Activated CD4-positive, alpha-beta T cell treated with anti-CD3 and anti-CD28 coated beads, Interleukin-2, amount 10 ng/mL, durations not matched to agents 7 days and 5 days (primary cell): ENCODE measurements at regions not wholly inside any gene's neighbourhood (a gene's known extent, or its start where the extent isn't known, plus 50 kb on each side); places are given as distances from the start of the nearest gene placed in this dataset.
A peak's percentile ranks its signal among the peaks of the same experiment; 100 is the strongest.

Experiments
- CTCF ChIA-PET: fragments of 350-600 bp; sonication (Branson Sonifier 250); formaldehyde crosslinking; loops from one replicate; lab custom pipeline; 2021; ENCODE audit warnings: antibody characterized with exemption; lab: Charles Lee
- POLR2A ChIA-PET: fragments of 350-600 bp; sonication (Branson Sonifier 250); formaldehyde crosslinking; loops from one replicate; lab custom pipeline; 2021; ENCODE audit warnings: antibody characterized with exemption; lab: Charles Lee
- DNase-seq: peaks from one replicate; pipeline ENCODE4 v3.0.0-alpha.2; 2020
- H3K27ac Mint-ChIP-seq: one replicate; pipeline ENCODE4 v1.8.0; 2021; ENCODE audit warnings: mild to moderate bottlenecking, moderate library complexity, mixed read lengths
- H3K27me3 Mint-ChIP-seq: one replicate; pipeline ENCODE4 v1.8.0; 2021; ENCODE audit warnings: mixed read lengths
- H3K36me3 Mint-ChIP-seq: one replicate; pipeline ENCODE4 v1.8.0; 2021; ENCODE audit warnings: low read depth, mixed read lengths
- H3K4me1 Mint-ChIP-seq: one replicate; pipeline ENCODE4 v1.8.0; 2021; ENCODE audit warnings: mixed read lengths
- H3K4me3 Mint-ChIP-seq: one replicate; pipeline ENCODE4 v1.8.0; 2021; ENCODE audit warnings: mild to moderate bottlenecking, moderate library complexity, mixed read lengths
- H3K9me3 Mint-ChIP-seq: one replicate; pipeline ENCODE4 v1.8.0; 2021; ENCODE audit warnings: mixed read lengths

DNA sequence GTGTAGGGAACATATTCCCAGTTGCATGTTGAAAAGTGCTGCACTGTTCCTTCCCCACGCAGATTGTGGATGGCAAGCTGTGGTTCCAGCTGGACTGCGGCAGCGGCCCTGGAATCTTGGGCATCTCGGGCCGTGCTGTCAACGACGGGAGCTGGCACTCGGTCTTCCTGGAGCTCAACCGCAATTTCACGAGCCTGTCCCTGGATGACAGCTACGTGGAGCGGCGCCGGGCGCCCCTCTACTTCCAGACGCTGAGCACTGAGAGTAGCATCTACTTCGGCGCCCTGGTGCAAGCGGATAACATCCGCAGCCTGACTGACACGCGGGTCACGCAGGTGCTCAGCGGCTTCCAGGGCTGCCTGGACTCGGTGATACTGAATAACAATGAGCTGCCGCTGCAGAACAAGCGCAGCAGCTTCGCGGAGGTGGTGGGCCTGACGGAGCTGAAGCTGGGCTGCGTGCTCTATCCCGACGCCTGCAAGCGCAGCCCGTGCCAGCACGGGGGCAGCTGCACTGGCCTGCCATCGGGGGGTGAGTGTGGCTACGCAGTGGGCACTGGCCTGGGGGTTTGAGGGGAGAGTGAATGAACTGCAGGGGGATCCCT, 102.7 kb upstream of the MTNR1B start:
- no peak overlapping the region for H3K27ac Mint-ChIP-seq
- H3K27me3 Mint-ChIP-seq: no peaks in the 10 kb centered on the region
- no peaks in the 10 kb centered on the region for H3K4me1 Mint-ChIP-seq
- ChIA-PET CTCF (no interaction called here), POLR2A (no interaction called here)
- no peak overlapping the region for H3K4me3 Mint-ChIP-seq
- H3K36me3 Mint-ChIP-seq: no peaks in the 10 kb centered on the region
- H3K9me3 Mint-ChIP-seq: no peaks in the 10 kb centered on the region
- DNase-seq: no peak

DNA sequence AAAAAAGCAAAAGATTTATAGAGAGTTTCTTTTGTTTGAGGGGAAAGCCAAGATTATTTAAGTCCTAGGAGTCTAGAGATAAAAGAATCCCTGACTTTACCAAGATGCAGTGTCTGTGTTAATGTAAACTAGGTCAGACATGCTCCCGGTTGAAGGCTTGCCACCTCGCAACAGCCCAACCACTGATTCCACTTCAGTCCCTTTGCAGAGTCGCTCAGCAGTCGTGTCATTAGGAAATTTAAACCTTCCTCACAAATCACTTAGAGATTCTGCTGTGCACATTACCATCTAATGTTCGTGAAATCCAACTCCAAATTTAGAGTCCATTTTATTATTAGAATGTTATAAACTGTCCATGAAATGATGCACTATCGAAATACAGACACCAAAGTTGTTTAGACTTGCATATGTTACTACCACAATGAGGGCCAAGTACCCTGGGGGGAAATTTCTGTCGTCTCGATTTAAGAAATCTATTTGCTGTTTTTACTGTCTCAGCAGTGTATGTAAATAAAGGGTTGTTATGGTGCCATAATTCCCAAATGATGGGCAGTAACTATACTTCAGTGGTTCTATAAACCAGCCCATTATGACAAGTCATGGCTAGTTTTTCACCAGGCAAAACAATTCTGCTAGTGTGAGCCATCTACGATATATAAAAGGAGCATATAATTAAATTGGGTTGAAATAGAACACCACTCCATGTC, 101.4 kb upstream of the MTNR1B start:
- no peaks in the 10 kb centered on the region for H3K4me1 Mint-ChIP-seq
- no peak overlapping the region for H3K4me3 Mint-ChIP-seq
- no peak for DNase-seq
- H3K9me3 Mint-ChIP-seq: no peaks in the 10 kb centered on the region
- no peaks in the 10 kb centered on the region for H3K36me3 Mint-ChIP-seq
- ChIA-PET CTCF (no interaction called here), POLR2A (no interaction called here)
- H3K27me3 Mint-ChIP-seq: no peaks in the 10 kb centered on the region
- no peak overlapping the region for H3K27ac Mint-ChIP-seq

DNA sequence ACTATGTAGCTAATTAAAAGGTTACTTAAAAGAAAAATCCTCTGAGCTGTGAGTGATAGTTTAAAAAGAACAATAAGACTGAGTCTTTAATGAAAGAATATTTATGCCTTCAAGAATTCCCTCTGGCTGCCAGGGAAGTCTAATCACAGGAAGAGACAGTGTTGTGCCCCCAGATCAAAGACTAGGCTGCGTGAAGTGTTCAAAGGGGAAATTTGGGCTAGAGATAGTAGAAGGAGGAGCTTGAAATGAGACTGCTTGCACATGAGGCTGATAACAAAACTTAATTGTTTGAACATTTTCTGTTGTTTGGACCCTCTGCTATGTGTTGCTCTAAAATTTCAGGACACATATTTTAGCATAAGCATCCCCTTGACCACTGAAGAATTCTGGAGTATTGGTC, 99.7 kb upstream of the MTNR1B start:
- DNase-seq: no peak
- Mint-ChIP-seq H3K4me3 (no peak overlapping the region), H3K27me3 (no peaks in the 10 kb centered on the region), H3K4me1 (no peaks in the 10 kb centered on the region), H3K27ac (no peak overlapping the region), H3K9me3 (no peaks in the 10 kb centered on the region), H3K36me3 (no peaks in the 10 kb centered on the region)
- ChIA-PET POLR2A (no interaction called here), CTCF (no interaction called here)

DNA sequence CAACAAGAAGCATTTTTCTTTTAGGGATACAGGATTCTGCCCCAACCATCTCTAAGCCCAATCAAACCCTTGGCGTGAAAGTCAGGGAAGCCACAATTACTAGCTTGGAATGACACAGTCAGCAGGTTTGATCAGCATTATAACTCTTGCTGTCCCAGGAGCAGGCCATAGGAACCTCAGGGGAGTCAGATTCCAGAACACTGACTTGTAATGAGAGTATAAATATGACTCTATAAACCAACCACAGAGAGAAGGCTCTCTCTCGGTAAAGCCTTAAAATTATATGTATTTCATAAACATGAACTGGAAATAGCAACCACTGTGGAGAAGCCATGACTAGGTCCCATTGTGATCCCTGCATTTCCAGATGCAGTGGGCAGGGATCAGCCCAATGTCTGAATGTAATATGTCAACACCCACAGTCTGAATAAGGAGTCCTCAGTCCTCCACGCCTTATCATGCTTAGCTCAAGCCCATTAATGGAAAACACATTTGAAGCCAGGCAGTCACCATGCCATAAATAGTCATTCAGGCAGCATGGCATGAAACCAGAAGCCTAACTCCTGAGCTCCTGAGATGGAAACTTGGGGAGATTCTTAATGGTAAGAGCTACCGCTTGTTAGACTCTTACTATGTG, 99.1 kb upstream of the MTNR1B start:
- no peaks in the 10 kb centered on the region for H3K4me1 Mint-ChIP-seq
- H3K27me3 Mint-ChIP-seq: no peaks in the 10 kb centered on the region
- no peak for DNase-seq
- ChIA-PET POLR2A (no interaction called here), CTCF (interaction anchor here (0.7 kb wide), 1 partner anchor 13 kb away, joined by 3 read pairs; no protein-coding TSS in a partner anchor)
- H3K36me3 Mint-ChIP-seq: no peaks in the 10 kb centered on the region
- no peak overlapping the region for H3K4me3 Mint-ChIP-seq
- H3K9me3 Mint-ChIP-seq: no peaks in the 10 kb centered on the region
- H3K27ac Mint-ChIP-seq: no peak overlapping the region

DNA sequence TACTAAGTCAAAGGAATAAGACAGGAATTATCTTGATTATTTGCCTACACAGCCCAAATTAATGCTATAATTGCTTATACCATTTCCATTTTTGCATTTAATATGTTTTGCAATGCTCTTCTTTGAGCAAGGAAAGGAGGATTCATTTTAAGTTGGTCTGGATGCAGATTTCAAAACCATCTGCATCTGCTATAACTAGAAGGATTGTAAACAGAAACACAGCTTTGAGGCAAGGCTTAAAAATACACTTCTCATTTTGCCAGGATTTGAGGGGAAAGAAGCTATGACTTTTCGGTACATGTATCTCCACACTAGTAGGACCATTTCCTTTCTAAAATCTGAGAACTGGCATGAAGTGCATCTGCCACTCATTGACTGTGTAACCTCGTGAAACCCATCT, 95.9 kb upstream of the MTNR1B start:
- H3K27me3 Mint-ChIP-seq: no peaks in the 10 kb centered on the region
- H3K4me3 Mint-ChIP-seq: no peak overlapping the region
- no peaks in the 10 kb centered on the region for H3K9me3 Mint-ChIP-seq
- ChIA-PET CTCF (no interaction called here), POLR2A (no interaction called here)
- no peaks in the 10 kb centered on the region for H3K36me3 Mint-ChIP-seq
- H3K27ac Mint-ChIP-seq: no peak overlapping the region
- H3K4me1 Mint-ChIP-seq: no peaks in the 10 kb centered on the region
- no peak for DNase-seq

DNA sequence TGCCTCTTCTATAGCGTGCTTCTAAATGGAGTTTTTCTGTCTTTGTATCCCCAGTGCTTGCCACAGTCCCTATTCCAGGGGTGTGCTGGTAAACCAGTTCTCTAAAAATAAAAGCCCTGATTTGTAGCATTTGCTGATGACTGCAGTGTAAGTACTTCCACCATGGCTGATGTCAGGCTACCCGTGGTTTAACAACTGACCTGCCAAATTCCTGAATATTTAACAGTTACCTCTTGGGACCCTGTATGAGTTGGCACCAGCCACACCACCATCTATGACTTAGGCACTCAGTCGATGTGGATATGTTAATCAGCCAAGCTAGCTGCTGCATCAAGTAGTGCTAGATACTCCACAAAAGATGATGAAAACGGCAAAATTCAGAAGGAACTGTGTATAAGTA, 94.0 kb upstream of the MTNR1B start:
- CTCF ChIA-PET: no interaction called here
- DNase-seq: no peak
- no peaks in the 10 kb centered on the region for H3K36me3 Mint-ChIP-seq
- no peaks in the 10 kb centered on the region for H3K27me3 Mint-ChIP-seq
- POLR2A ChIA-PET: no interaction called here
- no peak overlapping the region for H3K4me3 Mint-ChIP-seq
- no peaks in the 10 kb centered on the region for H3K9me3 Mint-ChIP-seq
- no peaks in the 10 kb centered on the region for H3K4me1 Mint-ChIP-seq
- no peak overlapping the region for H3K27ac Mint-ChIP-seq

DNA sequence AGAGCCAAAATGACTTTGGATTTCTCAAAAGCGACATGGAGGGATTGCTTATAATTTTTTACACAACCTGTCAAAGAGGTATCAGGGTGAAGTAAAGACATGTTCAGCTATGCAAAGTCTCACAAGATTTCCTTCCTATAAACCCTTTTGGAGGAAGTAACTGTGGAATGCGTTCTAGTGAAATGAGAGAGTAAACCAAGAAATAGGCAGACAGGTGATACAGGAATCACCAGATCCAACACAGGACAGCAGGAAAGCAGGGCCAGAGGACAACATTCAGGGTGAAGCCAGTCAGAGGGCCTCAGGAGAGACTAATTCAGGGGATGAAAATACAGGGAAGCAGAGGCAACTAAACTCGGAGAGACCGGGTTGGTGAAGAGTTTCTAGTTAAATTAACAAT, 90.4 kb upstream of the MTNR1B start:
- Mint-ChIP-seq H3K27me3 (no peaks in the 10 kb centered on the region), H3K36me3 (no peaks in the 10 kb centered on the region), H3K27ac (no peak overlapping the region), H3K9me3 (no peaks in the 10 kb centered on the region), H3K4me1 (no peaks in the 10 kb centered on the region), H3K4me3 (no peak overlapping the region)
- DNase-seq: no peak
- ChIA-PET CTCF (no interaction called here), POLR2A (no interaction called here)

DNA sequence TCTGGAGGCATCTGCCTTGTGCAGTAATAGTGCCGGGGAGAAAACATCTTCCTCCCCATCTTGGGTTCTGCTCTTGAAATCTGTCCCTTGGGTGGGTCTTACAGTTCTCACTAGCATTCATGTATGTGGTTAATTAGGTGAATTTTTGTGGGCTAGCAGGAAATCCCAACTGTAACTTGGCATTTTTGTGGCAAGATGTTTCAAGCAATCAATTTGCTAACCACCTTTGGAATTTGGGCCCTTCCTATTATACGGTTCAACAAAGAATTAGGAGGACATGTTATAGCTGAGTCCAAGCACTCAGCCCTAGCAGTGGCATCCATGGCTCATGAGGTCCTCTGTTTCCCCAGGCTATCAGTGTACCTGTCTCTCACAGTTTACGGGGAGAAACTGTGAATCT, 89.1 kb upstream of the MTNR1B start:
- no peaks in the 10 kb centered on the region for H3K9me3 Mint-ChIP-seq
- no peak overlapping the region for H3K4me3 Mint-ChIP-seq
- DNase-seq: no peak
- ChIA-PET POLR2A (no interaction called here), CTCF (no interaction called here)
- no peaks in the 10 kb centered on the region for H3K4me1 Mint-ChIP-seq
- no peak overlapping the region for H3K27ac Mint-ChIP-seq
- H3K36me3 Mint-ChIP-seq: no peaks in the 10 kb centered on the region
- H3K27me3 Mint-ChIP-seq: no peaks in the 10 kb centered on the region

DNA sequence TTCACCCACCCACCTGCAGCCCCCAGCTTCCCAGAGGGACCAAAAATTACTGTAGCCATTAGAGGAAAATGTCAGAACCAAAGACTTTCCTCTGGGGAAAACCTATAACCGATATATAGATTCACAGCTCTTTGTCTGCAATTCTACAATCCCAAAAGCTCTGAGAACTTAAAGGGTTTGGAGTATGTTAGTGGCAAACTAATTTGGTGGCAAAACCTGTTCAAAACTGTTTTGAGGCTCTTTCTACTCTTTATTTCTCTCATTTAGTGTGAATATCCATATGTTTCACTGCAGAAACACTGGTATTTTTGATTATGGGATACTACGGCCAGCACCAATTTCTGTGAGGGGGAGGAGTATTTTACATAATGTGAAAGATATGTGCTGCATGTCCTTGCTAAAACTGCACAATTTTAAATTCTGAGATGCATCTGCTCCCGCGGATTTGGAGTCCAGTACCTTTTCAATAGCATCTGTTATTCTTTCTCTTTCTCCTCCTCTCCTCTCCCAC, 87.5 kb upstream of the MTNR1B start:
- ChIA-PET CTCF (no interaction called here), POLR2A (no interaction called here)
- H3K27me3 Mint-ChIP-seq: no peaks in the 10 kb centered on the region
- H3K4me3 Mint-ChIP-seq: no peak overlapping the region
- no peaks in the 10 kb centered on the region for H3K9me3 Mint-ChIP-seq
- H3K36me3 Mint-ChIP-seq: no peaks in the 10 kb centered on the region
- H3K4me1 Mint-ChIP-seq: no peaks in the 10 kb centered on the region
- no peak for DNase-seq
- H3K27ac Mint-ChIP-seq: no peak overlapping the region

DNA sequence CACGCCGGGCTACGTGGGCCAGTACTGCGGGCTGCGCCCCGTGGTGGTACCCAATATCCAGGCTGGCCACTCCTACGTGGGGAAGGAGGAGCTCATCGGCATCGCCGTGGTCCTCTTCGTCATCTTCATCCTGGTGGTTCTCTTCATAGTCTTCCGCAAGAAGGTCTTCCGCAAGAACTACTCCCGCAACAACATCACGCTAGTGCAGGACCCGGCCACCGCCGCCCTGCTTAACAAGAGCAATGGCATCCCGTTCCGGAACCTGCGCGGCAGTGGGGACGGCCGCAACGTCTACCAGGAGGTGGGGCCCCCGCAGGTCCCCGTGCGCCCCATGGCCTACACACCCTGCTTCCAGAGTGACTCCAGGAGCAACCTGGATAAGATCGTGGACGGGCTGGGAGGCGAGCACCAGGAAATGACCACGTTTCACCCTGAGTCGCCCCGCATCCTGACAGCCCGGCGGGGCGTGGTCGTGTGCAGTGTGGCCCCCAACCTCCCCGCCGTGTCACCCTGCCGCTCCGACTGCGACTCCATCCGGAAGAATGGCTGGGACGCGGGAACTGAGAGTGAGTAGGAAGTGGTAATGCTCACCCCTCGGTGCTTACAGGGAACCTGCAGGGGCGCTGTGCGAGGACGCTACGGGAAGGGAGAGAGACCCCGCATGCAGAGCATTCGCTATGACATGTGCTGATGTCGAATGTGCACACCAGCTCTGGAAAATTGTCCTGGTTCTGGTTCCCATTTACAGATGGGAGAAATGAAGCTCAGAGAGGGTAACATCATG, 86.4 kb upstream of the MTNR1B start:
- no peak overlapping the region for H3K4me3 Mint-ChIP-seq
- H3K36me3 Mint-ChIP-seq: no peaks in the 10 kb centered on the region
- H3K27me3 Mint-ChIP-seq: no peaks in the 10 kb centered on the region
- POLR2A ChIA-PET: no interaction called here
- H3K4me1 Mint-ChIP-seq: no peaks in the 10 kb centered on the region
- H3K27ac Mint-ChIP-seq: no peak overlapping the region
- no peak for DNase-seq
- no peaks in the 10 kb centered on the region for H3K9me3 Mint-ChIP-seq
- CTCF ChIA-PET: interaction anchor here (1.2 kb wide), 1 partner anchor 13 kb away, joined by 3 read pairs; no protein-coding TSS in a partner anchor

DNA sequence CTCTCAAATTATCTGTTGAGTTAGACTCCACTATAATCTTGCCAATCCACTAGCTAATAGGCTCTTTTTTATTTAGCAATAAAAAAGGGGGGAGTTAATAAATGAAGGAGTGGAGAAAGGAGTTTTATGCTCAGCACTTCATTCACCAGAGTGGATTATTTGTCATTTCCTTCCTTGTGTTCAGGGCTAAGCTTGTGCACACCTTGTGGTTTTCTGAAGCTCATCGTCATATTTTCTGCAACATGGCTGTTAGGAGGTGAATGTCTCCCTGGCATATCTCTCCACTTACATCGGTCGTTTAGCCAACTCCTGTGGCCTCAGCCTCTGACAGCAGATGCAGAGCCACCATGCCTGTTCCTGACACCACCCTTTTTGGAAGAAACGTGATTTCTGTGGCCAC, 83.9 kb upstream of the MTNR1B start:
- Mint-ChIP-seq H3K4me3 (no peak overlapping the region), H3K36me3 (no peaks in the 10 kb centered on the region), H3K27me3 (no peaks in the 10 kb centered on the region), H3K9me3 (no peaks in the 10 kb centered on the region), H3K4me1 (no peaks in the 10 kb centered on the region), H3K27ac (no peak overlapping the region)
- POLR2A ChIA-PET: no interaction called here
- CTCF ChIA-PET: no interaction called here
- no peak for DNase-seq

DNA sequence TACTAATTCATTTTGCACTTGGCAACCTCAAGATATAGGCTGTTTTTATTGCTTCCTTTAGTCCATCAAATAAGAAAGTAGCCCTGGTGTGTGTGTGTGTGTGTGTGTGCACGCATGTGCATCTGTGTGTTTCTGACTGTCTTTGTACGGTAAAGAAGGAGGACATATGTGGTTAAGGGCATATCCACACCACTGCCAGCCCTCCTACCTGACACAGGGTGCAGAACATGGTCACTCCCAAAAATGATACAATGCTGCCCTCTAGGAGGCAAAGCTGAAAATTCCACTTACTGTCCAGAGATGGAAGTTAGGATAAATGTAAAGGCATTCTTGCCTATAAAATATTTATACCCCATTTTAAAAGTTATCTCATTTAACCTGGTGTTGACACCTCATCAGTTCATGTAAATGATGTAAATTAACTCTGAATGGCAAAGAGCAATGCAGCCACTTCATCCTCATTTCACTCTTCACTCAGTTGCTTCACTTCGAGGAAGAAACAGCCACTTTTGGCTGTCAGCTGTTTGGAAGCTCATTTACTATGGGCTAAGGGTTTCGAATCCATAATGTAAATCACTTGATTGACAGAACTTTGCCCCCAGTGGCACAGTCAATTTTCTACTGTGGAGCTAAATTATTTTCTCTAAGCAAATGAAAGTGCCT, 83.1 kb upstream of the MTNR1B start:
- Mint-ChIP-seq H3K4me1 (no peaks in the 10 kb centered on the region), H3K4me3 (no peak overlapping the region), H3K36me3 (no peaks in the 10 kb centered on the region), H3K27me3 (no peaks in the 10 kb centered on the region), H3K27ac (no peak overlapping the region), H3K9me3 (no peaks in the 10 kb centered on the region)
- peak; percentile 18 for DNase-seq
- POLR2A ChIA-PET: no interaction called here
- CTCF ChIA-PET: no interaction called here
